Neural crest cell (in vitro differentiated cells): ENCODE measurements at regions not wholly inside any gene's neighbourhood (a gene's known extent, or its start where the extent isn't known, plus 50 kb on each side); places are given as distances from the start of the nearest gene placed in this dataset.

ENCODE experiments used
- DNase-seq: peaks from one replicate; pipeline ENCODE4 v3.0.0; 2021; ENCODE audit warnings: low read depth, mixed read lengths, low spot score
- H3K27ac Mint-ChIP-seq: one replicate; pipeline ENCODE4 v1.8.0; 2021; ENCODE audit warnings: mild to moderate bottlenecking, mixed read lengths; ENCODE audit not compliant: unreplicated experiment
- H3K27me3 Mint-ChIP-seq: 2 replicates; pipeline ENCODE4 v1.8.0; 2021; ENCODE audit warnings: low read depth, mild to moderate bottlenecking, mixed read lengths
- H3K36me3 Mint-ChIP-seq: 2 replicates; pipeline ENCODE4 v1.8.0; 2021; ENCODE audit warnings: low read depth, mild to moderate bottlenecking, mixed read lengths
- H3K4me1 Mint-ChIP-seq: 2 replicates; pipeline ENCODE4 v1.8.0; 2021; ENCODE audit warnings: mixed read lengths
- H3K4me3 Mint-ChIP-seq: one replicate; pipeline ENCODE4 v1.8.0; 2021; ENCODE audit warnings: mild to moderate bottlenecking, mixed read lengths
- H3K9me3 Mint-ChIP-seq: 2 replicates; pipeline ENCODE4 v1.8.0; 2021; ENCODE audit warnings: mixed read lengths
- CTCF ChIP-seq: fragments of 200-600 bp; sonication (generic); conservative IDR thresholded peaks from 2 replicates; pipeline ENCODE4 v1.5.0; 2021; ENCODE audit warnings: antibody characterized with exemption, mild to moderate bottlenecking

DNA sequence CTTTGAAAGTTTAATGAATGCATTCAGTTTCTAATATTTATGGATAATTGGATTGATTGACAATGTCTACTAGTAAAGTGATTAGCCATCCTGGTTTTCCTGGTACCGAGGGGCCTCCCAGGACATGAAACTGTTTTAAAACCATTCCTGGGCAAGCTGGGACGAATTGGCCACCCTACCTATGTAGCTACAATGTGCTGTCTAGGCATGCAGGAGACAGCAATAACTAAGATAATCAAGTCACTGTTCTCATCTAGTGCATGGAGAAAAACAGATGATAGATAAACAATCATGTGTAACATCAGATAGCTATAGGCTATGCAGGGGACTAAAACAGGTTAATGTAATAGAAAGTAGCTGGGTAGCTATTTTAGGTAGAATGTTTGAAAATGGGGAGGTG, 67.1 kb downstream of the PMAIP1 start:
- peaks cover 8% of the 10 kb centered on the region for H3K27me3 Mint-ChIP-seq
- no peaks in the 10 kb centered on the region for H3K4me1 Mint-ChIP-seq
- no peak overlapping the region for H3K4me3 Mint-ChIP-seq
- DNase-seq = no peak
- H3K27ac Mint-ChIP-seq = no peak overlapping the region
- H3K36me3 Mint-ChIP-seq = no peaks in the 10 kb centered on the region
- H3K9me3 Mint-ChIP-seq = peaks cover 7% of the 10 kb centered on the region
- TF ChIP-seq CTCF = no peak

- Mint-ChIP-seq H3K9me3 (peaks cover 4% of the 10 kb centered on the region), H3K36me3 (no peaks in the 10 kb centered on the region), H3K4me3 (no peak overlapping the region), H3K27ac (no peak overlapping the region), H3K4me1 (no peaks in the 10 kb centered on the region), H3K27me3 (peaks cover 8% of the 10 kb centered on the region)
- no peak for DNase-seq
- no peak for TF ChIP-seq CTCF
Measured at GRCh38 chr18:59963229-59963628, 63.4 kb downstream of the PMAIP1 start.

DNA sequence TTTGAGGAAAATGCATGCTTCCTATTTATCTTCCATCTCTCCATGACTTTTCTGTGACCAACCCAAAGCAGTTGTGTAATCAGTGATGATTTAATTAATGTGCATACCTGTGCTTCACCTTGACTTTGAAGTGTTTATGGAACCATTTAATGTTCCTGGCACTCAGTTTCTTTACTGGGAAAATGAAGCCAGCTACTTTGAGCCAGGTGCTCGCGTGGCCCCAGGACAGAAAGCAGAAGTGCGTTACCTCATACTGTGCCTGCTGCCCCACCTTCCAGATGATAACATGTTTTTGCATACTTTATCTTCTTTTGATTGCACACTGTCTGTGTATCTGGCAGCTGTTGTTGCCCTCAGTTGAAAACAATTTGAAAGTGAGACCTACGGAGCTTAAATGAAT, 61.3 kb downstream of the PMAIP1 start:
- DNase-seq = no peak
- Mint-ChIP-seq H3K4me3 (no peak overlapping the region), H3K27ac (no peak overlapping the region), H3K9me3 (no peaks in the 10 kb centered on the region), H3K27me3 (peaks cover 8% of the 10 kb centered on the region), H3K36me3 (no peaks in the 10 kb centered on the region), H3K4me1 (no peaks in the 10 kb centered on the region)
- TF ChIP-seq CTCF = no peak

DNA sequence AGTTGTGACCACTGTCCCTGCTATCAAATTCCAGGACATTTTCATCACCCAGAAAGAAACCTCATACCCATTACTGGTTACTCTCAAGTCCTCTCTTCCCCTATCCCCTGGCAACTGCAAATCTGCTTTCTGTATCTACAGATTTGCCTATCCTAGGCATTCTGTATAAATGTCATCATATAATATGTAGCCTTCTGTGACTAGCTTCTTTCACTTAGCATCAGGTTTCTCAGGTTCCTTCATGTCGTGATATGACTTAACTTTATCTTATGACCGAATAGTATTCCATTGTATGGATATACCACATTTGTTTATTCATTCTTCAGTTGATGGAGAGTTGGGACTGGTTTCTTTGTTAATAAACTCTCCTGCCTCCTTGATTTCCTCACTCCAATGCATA, 60.5 kb downstream of the PMAIP1 start:
- no peak overlapping the region for H3K4me3 Mint-ChIP-seq
- H3K4me1 Mint-ChIP-seq = no peaks in the 10 kb centered on the region
- H3K27me3 Mint-ChIP-seq = peaks cover 5% of the 10 kb centered on the region
- H3K27ac Mint-ChIP-seq = no peak overlapping the region
- no peaks in the 10 kb centered on the region for H3K9me3 Mint-ChIP-seq
- no peak for TF ChIP-seq CTCF
- no peak for DNase-seq
- H3K36me3 Mint-ChIP-seq = no peaks in the 10 kb centered on the region

DNA sequence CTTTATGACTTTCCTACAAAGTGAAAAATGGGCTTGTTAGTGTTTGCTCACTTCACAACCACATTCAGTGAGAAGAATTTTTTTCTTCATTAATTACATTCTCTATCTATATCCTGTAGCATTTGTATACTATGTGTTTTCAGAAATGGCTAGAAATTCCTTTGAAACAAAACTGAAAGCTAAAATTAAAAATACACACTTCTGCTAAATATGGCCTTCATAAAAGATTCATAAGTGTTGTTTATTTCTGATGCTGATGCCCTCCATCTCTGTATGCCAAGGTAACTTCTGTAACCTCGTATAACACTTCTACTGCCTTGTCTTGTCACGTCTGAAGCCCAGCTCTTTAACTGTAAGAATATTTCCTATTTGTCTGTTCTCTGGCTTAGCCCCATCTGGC, 59.8 kb downstream of the PMAIP1 start:
- Mint-ChIP-seq H3K9me3 (no peaks in the 10 kb centered on the region), H3K36me3 (no peaks in the 10 kb centered on the region), H3K4me3 (no peak overlapping the region), H3K4me1 (no peaks in the 10 kb centered on the region), H3K27me3 (peaks cover under 1% of the 10 kb centered on the region), H3K27ac (no peak overlapping the region)
- TF ChIP-seq CTCF = no peak
- no peak for DNase-seq

DNA sequence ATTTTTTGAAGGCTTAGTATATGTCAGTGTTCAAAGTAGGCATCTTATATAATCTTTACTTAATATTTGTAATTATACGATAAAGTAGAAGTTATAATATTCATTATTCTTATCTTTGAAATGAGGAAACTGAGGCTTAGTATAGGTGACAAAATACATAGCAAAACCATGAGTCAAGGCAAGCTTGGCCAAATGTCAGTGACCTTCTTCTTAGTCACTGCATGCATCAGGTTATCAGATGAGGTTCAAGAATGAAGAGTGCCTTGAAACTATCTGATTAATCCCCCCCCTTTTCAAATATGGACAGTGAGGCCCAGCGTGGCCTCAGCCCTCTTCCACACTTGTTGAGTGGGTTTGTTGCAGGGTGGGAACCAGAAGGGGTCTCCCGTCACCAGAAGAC, 59.3 kb downstream of the PMAIP1 start:
- no peaks in the 10 kb centered on the region for H3K4me1 Mint-ChIP-seq
- TF ChIP-seq CTCF = no peak
- no peak for DNase-seq
- no peak overlapping the region for H3K4me3 Mint-ChIP-seq
- no peaks in the 10 kb centered on the region for H3K36me3 Mint-ChIP-seq
- H3K27me3 Mint-ChIP-seq = no peaks in the 10 kb centered on the region
- H3K27ac Mint-ChIP-seq = no peak overlapping the region
- no peaks in the 10 kb centered on the region for H3K9me3 Mint-ChIP-seq
